ENCODE measurements at regions not wholly inside any gene's neighbourhood (a gene's known extent, or its start where the extent isn't known, plus 50 kb on each side); places are given as distances from the start of the nearest gene placed in this dataset.
A peak's percentile ranks its signal among the peaks of the same experiment; 100 is the strongest.

DNA sequence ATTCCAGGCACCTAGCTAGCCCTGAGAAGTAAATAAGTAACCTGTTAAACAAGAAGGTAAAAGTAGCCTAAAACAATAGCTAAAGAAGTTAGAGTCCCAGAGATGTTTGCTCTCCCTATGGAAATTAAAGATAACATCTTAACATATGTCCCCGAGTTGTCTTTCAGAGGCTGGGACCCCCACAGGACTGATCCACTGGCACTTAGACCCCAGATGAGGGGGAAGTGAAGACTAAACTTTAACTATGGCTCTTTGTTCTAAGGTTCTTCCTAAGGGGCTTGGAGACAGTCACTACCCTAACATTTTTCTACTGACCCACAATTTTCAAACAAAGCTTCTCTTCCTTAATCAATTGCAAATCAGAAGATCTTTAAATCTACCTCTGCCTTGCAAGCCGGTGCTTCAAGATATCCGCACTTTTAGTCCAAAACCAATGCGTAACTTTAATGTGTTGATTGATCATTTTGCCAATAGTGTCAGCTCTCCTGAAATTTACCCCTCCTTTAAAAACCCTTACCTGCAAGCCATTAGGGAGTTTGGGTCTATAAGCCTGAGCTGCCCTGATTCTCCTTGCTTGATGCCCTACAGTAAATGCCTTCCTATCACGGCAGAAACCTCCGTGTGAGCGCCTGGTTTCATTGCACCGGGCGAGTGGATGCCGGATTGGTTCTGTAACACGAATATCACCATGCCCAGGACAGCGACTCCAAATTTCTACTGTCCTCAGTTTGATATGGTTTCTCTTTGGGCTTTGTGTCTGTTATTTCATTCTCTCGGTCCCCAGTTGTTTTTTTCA, 404.4 kb downstream of the SIPA1L2 start:
- ATAC-seq (peak; percentile 32), DNase-seq (ENCODE audit: low spot score) (no peak)
- POLR2A ChIA-PET = interaction anchor here (0.6 to 1.5 kb wide), 5 partner anchors 8 to 363 kb away, joined by 3 to 7 read pairs (median 4); no protein-coding TSS in a partner anchor
- Mint-ChIP-seq H3K4me3 (peak overlapping the region; percentile 50), H3K4me1 (peaks cover 53% of the 10 kb centered on the region), H3K27me3 (ENCODE audit: low read depth) (peaks cover 71% of the 10 kb centered on the region), H3K36me3 (peaks cover 22% of the 10 kb centered on the region), H3K9me3 (no peaks in the 10 kb centered on the region), H3K27ac (peak overlapping the region; percentile 46)
- CTCF ChIA-PET = interaction anchor here (1.0 to 2.0 kb wide), 5 partner anchors 14 to 402 kb away, joined by 3 to 15 read pairs (median 4); no protein-coding TSS in a partner anchor
- peak; percentile 48; the same call in 1 of the 2 replicates for TF ChIP-seq HMGXB4 (CRISPR knock-in tag; IDR thresholded peaks at IDR 0.05)
- no peak for TF ChIP-seq KAT7 (CRISPR knock-in tag; IDR thresholded peaks at IDR 0.05; ENCODE audit: borderline replicate concordance)
- no peak for TF ChIP-seq SMAD3 (CRISPR knock-in tag; IDR thresholded peaks at IDR 0.05; ENCODE audit: borderline replicate concordance)

GRCh38 chr1:232223887-232224286, 406.0 kb downstream of the SIPA1L2 start:
- Mint-ChIP-seq H3K4me3 (no peak overlapping the region), H3K36me3 (peaks cover 17% of the 10 kb centered on the region), H3K4me1 (peaks cover 39% of the 10 kb centered on the region), H3K9me3 (no peaks in the 10 kb centered on the region), H3K27ac (no peak overlapping the region), H3K27me3 (ENCODE audit: low read depth) (peaks cover 76% of the 10 kb centered on the region)
- CTCF ChIA-PET = no interaction called here
- no peak for TF ChIP-seq HMGA2 (CRISPR knock-in tag; IDR thresholded peaks at IDR 0.05)
- ATAC-seq (no peak), DNase-seq (ENCODE audit: low spot score) (no peak)
- POLR2A ChIA-PET = no interaction called here

DNA sequence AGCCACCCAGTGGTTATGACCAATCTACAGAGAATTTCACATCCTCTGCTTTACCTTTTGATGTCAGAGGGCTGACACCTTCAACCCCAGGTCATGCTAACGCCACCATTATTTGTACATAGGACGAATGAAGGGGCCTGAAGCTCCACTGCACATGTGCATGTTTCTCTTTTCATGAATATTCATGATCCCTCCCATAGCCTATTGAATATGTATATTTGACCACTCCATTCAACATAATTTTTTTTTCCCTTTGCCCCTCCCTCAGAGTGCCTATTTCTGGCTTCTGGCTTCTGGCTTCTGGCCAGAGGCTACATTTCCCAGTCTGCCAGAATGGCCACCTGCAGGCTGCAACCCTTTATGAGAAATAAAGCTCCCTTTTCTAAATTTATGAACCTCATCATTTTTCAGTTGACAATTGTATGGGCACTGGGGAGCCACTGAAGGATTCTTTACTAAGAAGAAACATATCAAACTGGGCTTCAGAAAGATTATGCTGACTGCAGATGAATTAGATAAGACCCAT, 406.7 kb downstream of the SIPA1L2 start:
- Mint-ChIP-seq H3K27me3 (ENCODE audit: low read depth) (peaks cover 83% of the 10 kb centered on the region), H3K27ac (no peak overlapping the region), H3K4me1 (peaks cover 39% of the 10 kb centered on the region), H3K9me3 (no peaks in the 10 kb centered on the region), H3K36me3 (peaks cover 17% of the 10 kb centered on the region), H3K4me3 (no peak overlapping the region)
- ATAC-seq (no peak), DNase-seq (ENCODE audit: low spot score) (no peak)
- POLR2A ChIA-PET = no interaction called here
- CTCF ChIA-PET = no interaction called here
- TF ChIP-seq ZNF512 (CRISPR knock-in tag; IDR thresholded peaks at IDR 0.05; ENCODE audit: borderline replicate concordance) = no peak
- TF ChIP-seq, protein P1, sequence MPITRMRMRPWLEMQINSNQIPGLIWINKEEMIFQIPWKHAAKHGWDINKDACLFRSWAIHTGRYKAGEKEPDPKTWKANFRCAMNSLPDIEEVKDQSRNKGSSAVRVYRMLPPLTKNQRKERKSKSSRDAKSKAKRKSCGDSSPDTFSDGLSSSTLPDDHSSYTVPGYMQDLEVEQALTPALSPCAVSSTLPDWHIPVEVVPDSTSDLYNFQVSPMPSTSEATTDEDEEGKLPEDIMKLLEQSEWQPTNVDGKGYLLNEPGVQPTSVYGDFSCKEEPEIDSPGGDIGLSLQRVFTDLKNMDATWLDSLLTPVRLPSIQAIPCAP (CRISPR knock-in tag; IDR thresholded peaks at IDR 0.05) = no peak
- TF ChIP-seq, protein P2, sequence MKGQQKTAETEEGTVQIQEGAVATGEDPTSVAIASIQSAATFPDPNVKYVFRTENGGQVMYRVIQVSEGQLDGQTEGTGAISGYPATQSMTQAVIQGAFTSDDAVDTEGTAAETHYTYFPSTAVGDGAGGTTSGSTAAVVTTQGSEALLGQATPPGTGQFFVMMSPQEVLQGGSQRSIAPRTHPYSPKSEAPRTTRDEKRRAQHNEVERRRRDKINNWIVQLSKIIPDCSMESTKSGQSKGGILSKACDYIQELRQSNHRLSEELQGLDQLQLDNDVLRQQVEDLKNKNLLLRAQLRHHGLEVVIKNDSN (CRISPR knock-in tag; IDR thresholded peaks at IDR 0.05) = no peak
- no peak for TF ChIP-seq NR1H2 (CRISPR knock-in tag; IDR thresholded peaks at IDR 0.05)
- TF ChIP-seq, protein P3, sequence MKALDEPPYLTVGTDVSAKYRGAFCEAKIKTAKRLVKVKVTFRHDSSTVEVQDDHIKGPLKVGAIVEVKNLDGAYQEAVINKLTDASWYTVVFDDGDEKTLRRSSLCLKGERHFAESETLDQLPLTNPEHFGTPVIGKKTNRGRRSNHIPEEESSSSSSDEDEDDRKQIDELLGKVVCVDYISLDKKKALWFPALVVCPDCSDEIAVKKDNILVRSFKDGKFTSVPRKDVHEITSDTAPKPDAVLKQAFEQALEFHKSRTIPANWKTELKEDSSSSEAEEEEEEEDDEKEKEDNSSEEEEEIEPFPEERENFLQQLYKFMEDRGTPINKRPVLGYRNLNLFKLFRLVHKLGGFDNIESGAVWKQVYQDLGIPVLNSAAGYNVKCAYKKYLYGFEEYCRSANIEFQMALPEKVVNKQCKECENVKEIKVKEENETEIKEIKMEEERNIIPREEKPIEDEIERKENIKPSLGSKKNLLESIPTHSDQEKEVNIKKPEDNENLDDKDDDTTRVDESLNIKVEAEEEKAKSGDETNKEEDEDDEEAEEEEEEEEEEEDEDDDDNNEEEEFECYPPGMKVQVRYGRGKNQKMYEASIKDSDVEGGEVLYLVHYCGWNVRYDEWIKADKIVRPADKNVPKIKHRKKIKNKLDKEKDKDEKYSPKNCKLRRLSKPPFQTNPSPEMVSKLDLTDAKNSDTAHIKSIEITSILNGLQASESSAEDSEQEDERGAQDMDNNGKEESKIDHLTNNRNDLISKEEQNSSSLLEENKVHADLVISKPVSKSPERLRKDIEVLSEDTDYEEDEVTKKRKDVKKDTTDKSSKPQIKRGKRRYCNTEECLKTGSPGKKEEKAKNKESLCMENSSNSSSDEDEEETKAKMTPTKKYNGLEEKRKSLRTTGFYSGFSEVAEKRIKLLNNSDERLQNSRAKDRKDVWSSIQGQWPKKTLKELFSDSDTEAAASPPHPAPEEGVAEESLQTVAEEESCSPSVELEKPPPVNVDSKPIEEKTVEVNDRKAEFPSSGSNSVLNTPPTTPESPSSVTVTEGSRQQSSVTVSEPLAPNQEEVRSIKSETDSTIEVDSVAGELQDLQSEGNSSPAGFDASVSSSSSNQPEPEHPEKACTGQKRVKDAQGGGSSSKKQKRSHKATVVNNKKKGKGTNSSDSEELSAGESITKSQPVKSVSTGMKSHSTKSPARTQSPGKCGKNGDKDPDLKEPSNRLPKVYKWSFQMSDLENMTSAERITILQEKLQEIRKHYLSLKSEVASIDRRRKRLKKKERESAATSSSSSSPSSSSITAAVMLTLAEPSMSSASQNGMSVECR (CRISPR knock-in tag; IDR thresholded peaks at IDR 0.05; ENCODE audit: borderline replicate concordance) = no peak
- TF ChIP-seq ZNF121 (CRISPR knock-in tag; IDR thresholded peaks at IDR 0.05) = no peak
- TF ChIP-seq, protein P4, sequence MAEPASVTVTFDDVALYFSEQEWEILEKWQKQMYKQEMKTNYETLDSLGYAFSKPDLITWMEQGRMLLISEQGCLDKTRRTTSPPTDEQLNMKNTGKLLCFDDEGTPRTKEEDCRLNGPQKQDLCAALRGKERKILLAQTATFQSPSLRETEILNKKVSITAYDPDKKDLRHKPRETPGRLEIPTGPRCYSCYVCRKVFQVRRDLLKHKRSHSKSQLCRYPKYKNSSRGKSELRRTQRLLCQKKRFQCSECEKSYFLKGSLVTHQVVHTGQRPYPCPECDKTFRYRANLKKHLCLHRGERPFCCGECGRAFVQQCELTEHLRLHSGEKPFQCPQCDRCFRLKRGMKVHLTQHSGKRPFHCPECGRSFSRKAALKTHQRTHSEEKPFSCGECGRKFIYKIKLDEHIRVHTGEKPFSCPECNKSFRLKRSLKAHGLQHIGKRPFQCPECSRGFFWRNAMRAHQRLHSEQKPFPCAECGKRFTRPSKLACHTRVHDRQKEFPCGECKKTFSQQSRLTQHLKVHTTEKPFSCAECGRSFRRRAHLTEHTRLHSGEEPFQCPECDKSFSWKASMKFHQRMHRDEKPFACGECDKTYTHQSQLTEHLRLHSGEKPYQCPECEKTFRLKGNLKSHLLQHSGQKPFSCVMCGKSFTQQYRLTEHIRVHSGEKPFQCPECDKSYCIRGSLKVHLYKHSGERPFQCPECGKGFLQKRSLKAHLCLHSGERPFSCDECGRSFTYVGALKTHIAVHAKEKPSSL (CRISPR knock-in tag; conservative IDR thresholded peaks at IDR 0.05) = no peak
- no peak for TF ChIP-seq SMAD4 (CRISPR knock-in tag; IDR thresholded peaks at IDR 0.05)
- no peak for TF ChIP-seq ZBTB21 (CRISPR knock-in tag; IDR thresholded peaks at IDR 0.05; ENCODE audit: borderline replicate concordance)
- TF ChIP-seq, protein P5, sequence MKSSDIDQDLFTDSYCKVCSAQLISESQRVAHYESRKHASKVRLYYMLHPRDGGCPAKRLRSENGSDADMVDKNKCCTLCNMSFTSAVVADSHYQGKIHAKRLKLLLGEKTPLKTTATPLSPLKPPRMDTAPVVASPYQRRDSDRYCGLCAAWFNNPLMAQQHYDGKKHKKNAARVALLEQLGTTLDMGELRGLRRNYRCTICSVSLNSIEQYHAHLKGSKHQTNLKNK (CRISPR knock-in tag; IDR thresholded peaks at IDR 0.05) = no peak
- no peak for TF ChIP-seq CTCF (IDR thresholded peaks at IDR 0.05)
- TF ChIP-seq NFYB (CRISPR knock-in tag; conservative IDR thresholded peaks at IDR 0.05; ENCODE audit: low read depth) = no peak
